Ovary (tissue), 7 donors: ENCODE measurements at regions not wholly inside any gene's neighbourhood (a gene's known extent, or its start where the extent isn't known, plus 50 kb on each side); places are given as distances from the start of the nearest gene placed in this dataset.

Source experiments
- DNase-seq, 5 donors: peaks; one replicate each; pipeline ENCODE4 v3.0.0-alpha.2; 2019 to 2020
- H3K27ac ChIP-seq, 2 donors: fragments of 200-600 bp; one replicate each; pipeline versions ENCODE4 v1.5.1 to v1.8.0; 2019 to 2022
- H3K27me3 ChIP-seq: fragments of 200-600 bp; one replicate; pipeline ENCODE4 v1.8.0; 2022
- H3K36me3 ChIP-seq: fragments of 200-600 bp; sonication (generic); one replicate; pipeline ENCODE4 v1.5.1; 2019
- H3K4me1 ChIP-seq: one replicate; pipeline ENCODE4 v1.8.1; 2013; ENCODE audit warnings: mild to moderate bottlenecking, moderate library complexity; ENCODE audit not compliant: insufficient read depth
- H3K4me3 ChIP-seq: fragments of 200-600 bp; sonication (generic); one replicate; pipeline ENCODE4 v1.5.1; 2017
- H3K9me3 ChIP-seq, 2 donors: fragments of 200-600 bp in 1 of 2; sonication (generic) in 1 of 2; one replicate each; pipeline versions ENCODE4 v1.5.1 to v1.8.1; 2013 to 2019; ENCODE audit warnings: mild to moderate bottlenecking in 1 of 2, moderate library complexity in 1 of 2
- EP300 ChIP-seq: sonication (generic); formaldehyde crosslinking; IDR thresholded peaks from one replicate; pipeline ENCODE4 v1.6.1; 2017; ENCODE audit warnings: antibody characterized with exemption
- POLR2A ChIP-seq: fragments of 450-650 bp; IDR thresholded peaks from one replicate; pipeline ENCODE4 v1.6.1; 2017; ENCODE audit warnings: antibody characterized with exemption, mild to moderate bottlenecking, moderate library complexity
- WGBS, 3 donors: extraction: QIAGEN DNeasy Blood & Tissue Kit in 1 of 3; methylation state at CpG; one replicate each; pipeline versions ENCODE4 v1.1.5 to v1.1.7; 2013 to 2017; 5-methylcytosine and 5-hydroxymethylcytosine counted together
- intact Hi-C, 4 donors: fragments of 100-400 bp; cut with DNase I; formaldehyde crosslinking; loops; one replicate each; pipeline versions ENCODE4 v1.11.0 to v1.15.1; 2022 to 2023
- TF ChIP-seq, protein P1 (sequence below), 3 donors: fragments of 450-650 bp in 2 of 3; fragments of 200-600 bp in 1 of 3; IDR thresholded peaks; one replicate each; pipeline versions ENCODE4 v1.5.1 to v1.8.0; 2016 to 2022; ENCODE audit warnings: antibody characterized with exemption in 3 of 3, mild to moderate bottlenecking in 1 of 3
- donor health status: DM: no; HTN: no; CAD: no; lungs with moderate emphysema.
- donor health status: DM: no; HTN: no; CAD: no.
- donor health status: Bipolar disorder and iron deficiency.
- donor health status: DM: no; HTN: no; CAD: no.
- donor health status: DM: yes; HTN: yes; CAD: no.

DNA sequence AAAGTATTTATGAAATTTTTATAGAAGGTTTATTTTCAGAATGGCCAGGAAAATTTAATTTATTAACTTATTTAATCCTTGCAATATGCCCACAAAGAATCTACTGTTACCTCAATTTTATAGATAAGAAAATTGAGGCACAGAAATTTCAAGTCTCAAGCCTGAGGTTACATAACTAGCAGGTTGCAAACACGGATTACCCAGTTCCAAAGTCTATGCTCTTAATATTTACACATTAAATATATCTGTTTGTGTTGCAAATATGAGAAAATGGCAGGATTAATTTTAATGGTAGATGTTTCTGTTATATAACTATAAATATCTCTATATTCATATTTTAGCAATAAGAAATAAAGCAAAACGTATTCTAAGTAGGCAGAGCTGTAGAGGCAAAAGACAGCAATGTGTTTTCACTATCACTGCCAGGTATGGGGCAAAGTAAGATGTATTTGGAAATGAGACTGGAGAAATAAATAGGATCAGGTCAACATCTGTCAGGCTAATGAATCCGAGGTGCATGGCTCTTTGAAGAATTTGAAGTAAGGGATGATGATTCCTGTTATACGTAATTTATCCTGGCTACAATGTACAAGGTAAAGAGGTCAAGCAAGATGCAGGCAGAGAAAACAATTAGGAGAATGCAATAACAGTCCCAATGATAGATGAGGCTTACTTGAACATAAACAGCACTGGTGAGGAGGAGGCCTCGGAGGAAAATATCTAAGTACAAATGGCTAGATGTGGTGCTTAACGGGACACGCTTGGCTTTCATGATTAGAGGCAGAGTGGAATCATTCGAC, 354.1 kb upstream of the VSTM2A start:
- Histone ChIP-seq H3K4me3 (no peak overlapping the region), H3K9me3 (no peaks in the 10 kb centered on the region), H3K36me3 (no peaks in the 10 kb centered on the region), H3K27me3 (peaks cover 3% of the 10 kb centered on the region), H3K4me1 (no peaks in the 10 kb centered on the region), H3K27ac (no peak overlapping the region)
- TF ChIP-seq EP300, result no peak
- no peak for TF ChIP-seq POLR2A
- TF ChIP-seq, protein P1, sequence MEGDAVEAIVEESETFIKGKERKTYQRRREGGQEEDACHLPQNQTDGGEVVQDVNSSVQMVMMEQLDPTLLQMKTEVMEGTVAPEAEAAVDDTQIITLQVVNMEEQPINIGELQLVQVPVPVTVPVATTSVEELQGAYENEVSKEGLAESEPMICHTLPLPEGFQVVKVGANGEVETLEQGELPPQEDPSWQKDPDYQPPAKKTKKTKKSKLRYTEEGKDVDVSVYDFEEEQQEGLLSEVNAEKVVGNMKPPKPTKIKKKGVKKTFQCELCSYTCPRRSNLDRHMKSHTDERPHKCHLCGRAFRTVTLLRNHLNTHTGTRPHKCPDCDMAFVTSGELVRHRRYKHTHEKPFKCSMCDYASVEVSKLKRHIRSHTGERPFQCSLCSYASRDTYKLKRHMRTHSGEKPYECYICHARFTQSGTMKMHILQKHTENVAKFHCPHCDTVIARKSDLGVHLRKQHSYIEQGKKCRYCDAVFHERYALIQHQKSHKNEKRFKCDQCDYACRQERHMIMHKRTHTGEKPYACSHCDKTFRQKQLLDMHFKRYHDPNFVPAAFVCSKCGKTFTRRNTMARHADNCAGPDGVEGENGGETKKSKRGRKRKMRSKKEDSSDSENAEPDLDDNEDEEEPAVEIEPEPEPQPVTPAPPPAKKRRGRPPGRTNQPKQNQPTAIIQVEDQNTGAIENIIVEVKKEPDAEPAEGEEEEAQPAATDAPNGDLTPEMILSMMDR (IDR thresholded peaks at IDR 0.05), result no peak
- intact Hi-C loops, result no loop called here
- no peak for DNase-seq
- WGBS, 3 donors, result 55 to 64% (median 58%) methylated on average over 8 of the region's 8 CpGs

DNA sequence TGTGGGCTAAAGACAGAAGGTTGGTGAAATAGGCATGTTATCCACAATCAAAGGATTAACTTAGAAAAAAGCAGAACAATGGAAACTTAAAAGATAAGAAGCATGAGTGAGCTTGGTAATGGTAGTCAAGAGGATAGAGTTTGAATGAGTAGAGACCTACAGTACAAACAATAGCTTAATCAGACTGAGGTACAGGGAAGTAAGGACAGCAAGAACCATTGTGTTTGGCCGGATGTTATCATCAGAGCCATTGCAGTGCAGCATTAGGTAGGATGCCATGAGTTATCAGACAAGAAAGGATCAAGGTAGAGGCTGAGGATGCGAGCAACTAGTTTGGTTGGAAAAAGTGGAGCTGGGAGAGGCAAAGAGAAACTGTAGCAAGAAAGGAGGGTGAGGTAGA, 353.3 kb upstream of the VSTM2A start:
- no peaks in the 10 kb centered on the region for H3K4me1 ChIP-seq
- WGBS, 3 donors, result 82 to 89% (median 88%) methylated on average over 2 of the region's 2 CpGs
- peaks cover 3% of the 10 kb centered on the region for H3K27me3 ChIP-seq
- TF ChIP-seq, protein P1 (IDR thresholded peaks at IDR 0.05), result no peak
- no peak for TF ChIP-seq EP300
- no peak for TF ChIP-seq POLR2A
- H3K4me3 ChIP-seq, result no peak overlapping the region
- no peaks in the 10 kb centered on the region for H3K36me3 ChIP-seq
- no peak for DNase-seq
- H3K9me3 ChIP-seq, result no peaks in the 10 kb centered on the region
- no peak overlapping the region for H3K27ac ChIP-seq
- intact Hi-C loops, result no loop called here

DNA sequence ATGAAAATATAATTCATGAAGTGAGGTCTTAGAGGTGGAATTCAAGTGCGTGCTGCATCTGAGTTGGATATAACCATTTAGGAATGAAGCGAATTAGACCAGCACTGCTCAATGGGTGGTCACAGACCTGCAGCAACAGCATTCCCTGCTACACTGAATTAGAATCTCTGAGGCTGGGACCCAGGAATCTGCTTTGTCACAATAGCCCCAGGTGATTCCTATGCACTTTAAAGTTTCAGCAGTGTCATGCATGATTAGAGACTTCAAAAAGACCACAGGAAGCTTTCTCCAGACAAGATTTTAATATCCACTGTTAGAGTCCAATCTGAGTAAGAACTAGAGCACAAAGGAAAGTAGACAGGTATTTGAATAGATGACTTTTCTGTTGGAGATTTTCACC, 352.8 kb upstream of the VSTM2A start:
- 70 to 79% (median 70%) methylated on average over 2 of the region's 2 CpGs for WGBS, 3 donors
- intact Hi-C loops, result no loop called here
- peaks cover 3% of the 10 kb centered on the region for H3K27me3 ChIP-seq

DNA sequence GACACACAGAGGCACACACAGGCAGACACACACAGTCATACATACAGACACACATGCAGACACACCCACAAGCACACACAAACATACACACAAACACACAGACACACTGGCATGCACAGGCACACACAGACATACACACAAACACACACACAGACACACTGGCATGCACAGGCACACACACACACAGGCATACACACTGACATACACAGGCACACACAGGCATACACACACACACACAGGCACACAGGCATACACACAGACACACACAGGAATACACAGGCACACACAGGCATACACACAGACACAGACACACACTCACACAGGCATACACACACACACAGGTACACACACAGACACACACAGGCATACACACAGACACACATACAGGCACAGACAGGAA, 340.7 kb upstream of the VSTM2A start:
- no peak overlapping the region for H3K4me3 ChIP-seq
- no peaks in the 10 kb centered on the region for H3K4me1 ChIP-seq
- no peaks in the 10 kb centered on the region for H3K9me3 ChIP-seq
- TF ChIP-seq POLR2A (no peak), EP300 (no peak)
- TF ChIP-seq, protein P1 (IDR thresholded peaks at IDR 0.05), result no peak
- H3K27me3 ChIP-seq, result no peaks in the 10 kb centered on the region
- no peaks in the 10 kb centered on the region for H3K36me3 ChIP-seq
- no peak for DNase-seq
- intact Hi-C loops, result no loop called here
- no peak overlapping the region for H3K27ac ChIP-seq

More for the DNA sequence above, 352.8 kb upstream of the VSTM2A start:
- Histone ChIP-seq H3K4me3 (no peak overlapping the region), H3K36me3 (no peaks in the 10 kb centered on the region), H3K27ac (no peak overlapping the region), H3K9me3 (no peaks in the 10 kb centered on the region), H3K4me1 (no peaks in the 10 kb centered on the region)
- TF ChIP-seq, protein P1 (IDR thresholded peaks at IDR 0.05), result no peak
- TF ChIP-seq EP300 (no peak), POLR2A (no peak)
- no peak for DNase-seq
